ENCODE measurements at regions not wholly inside any gene's neighbourhood (a gene's known extent, or its start where the extent isn't known, plus 50 kb on each side); places are given as distances from the start of the nearest gene placed in this dataset.

- Mint-ChIP-seq H3K36me3 (no peaks in the 10 kb centered on the region), H3K27me3 (no peaks in the 10 kb centered on the region), H3K27ac (no peak overlapping the region), H3K4me3 (no peak overlapping the region), H3K4me1 (no peaks in the 10 kb centered on the region), H3K9me3 (peaks cover 1 to 19% (median 17%) of the 10 kb centered on the region in 9 donors)
- POLR2A ChIA-PET, result no interaction called here
- ATAC-seq (no peak), DNase-seq (no peak)
Observed at GRCh38 chr5:29414681-29415080, 1778.8 kb upstream of the CDH6 start.

- ATAC-seq, result no peak
- no peaks in the 10 kb centered on the region for H3K36me3 Mint-ChIP-seq
- H3K4me3 Mint-ChIP-seq, result no peak overlapping the region
- no peak overlapping the region for H3K27ac Mint-ChIP-seq
- no peak for DNase-seq
- H3K9me3 Mint-ChIP-seq, result peaks cover 2 to 28% (median 16%) of the 10 kb centered on the region in 9 donors
- no peaks in the 10 kb centered on the region for H3K4me1 Mint-ChIP-seq
- no peaks in the 10 kb centered on the region for H3K27me3 Mint-ChIP-seq
- POLR2A ChIA-PET, result no interaction called here
Observed at GRCh38 chr5:29412979-29413378, 1780.5 kb upstream of the CDH6 start.

- Mint-ChIP-seq H3K36me3 (peaks cover 0 to 13% (median 0%) of the 10 kb centered on the region in 3 donors), H3K27me3 (no peaks in the 10 kb centered on the region), H3K27ac (no peak overlapping the region), H3K4me1 (no peaks in the 10 kb centered on the region), H3K9me3 (peaks cover 21 to 58% (median 31%) of the 10 kb centered on the region in 9 donors), H3K4me3 (no peak overlapping the region)
- ATAC-seq (no peak), DNase-seq (no peak)
- POLR2A ChIA-PET, result no interaction called here
Observed at GRCh38 chr5:29402270-29402669, 1791.2 kb upstream of the CDH6 start.

- DNase-seq, result no peak
- ATAC-seq, result no peak
- Mint-ChIP-seq H3K27ac (no peak overlapping the region), H3K4me3 (no peak overlapping the region), H3K36me3 (no peaks in the 10 kb centered on the region), H3K4me1 (no peaks in the 10 kb centered on the region), H3K27me3 (no peaks in the 10 kb centered on the region), H3K9me3 (peaks cover 4 to 22% (median 13%) of the 10 kb centered on the region in 9 donors)
- POLR2A ChIA-PET, result no interaction called here
Observed at GRCh38 chr5:29389993-29390392, 1803.5 kb upstream of the CDH6 start.

- no peak overlapping the region for H3K27ac Mint-ChIP-seq
- no peaks in the 10 kb centered on the region for H3K4me1 Mint-ChIP-seq
- ATAC-seq (no peak), DNase-seq (no peak)
- peaks cover 10 to 43% (median 16%) of the 10 kb centered on the region in 9 donors for H3K9me3 Mint-ChIP-seq
- POLR2A ChIA-PET, result no interaction called here
- no peaks in the 10 kb centered on the region for H3K27me3 Mint-ChIP-seq
- no peaks in the 10 kb centered on the region for H3K36me3 Mint-ChIP-seq
- H3K4me3 Mint-ChIP-seq, result no peak overlapping the region
Observed at GRCh38 chr5:29387384-29387783, 1806.1 kb upstream of the CDH6 start.

- POLR2A ChIA-PET, result no interaction called here
- Mint-ChIP-seq H3K4me1 (no peaks in the 10 kb centered on the region), H3K27ac (no peak overlapping the region), H3K36me3 (no peaks in the 10 kb centered on the region), H3K4me3 (no peak overlapping the region), H3K9me3 (peaks cover 0 to 30% (median 15%) of the 10 kb centered on the region in 9 donors), H3K27me3 (no peaks in the 10 kb centered on the region)
- ATAC-seq (no peak), DNase-seq (no peak)
Observed at GRCh38 chr5:29382780-29383179, 1810.7 kb upstream of the CDH6 start.

GRCh38 chr5:29380029-29380428 is 1813.5 kb upstream of the CDH6 start:
- H3K4me3 Mint-ChIP-seq, result no peak overlapping the region
- no peaks in the 10 kb centered on the region for H3K27me3 Mint-ChIP-seq
- H3K27ac Mint-ChIP-seq, result no peak overlapping the region
- no peak for ATAC-seq
- DNase-seq, result no peak
- no peaks in the 10 kb centered on the region for H3K36me3 Mint-ChIP-seq
- POLR2A ChIA-PET, result no interaction called here
- peaks cover 0 to 28% (median 16%) of the 10 kb centered on the region in 9 donors for H3K9me3 Mint-ChIP-seq
- no peaks in the 10 kb centered on the region for H3K4me1 Mint-ChIP-seq

GRCh38 chr5:29379619-29380018 is 1813.9 kb upstream of the CDH6 start:
- Mint-ChIP-seq H3K4me3 (no peak overlapping the region), H3K27me3 (no peaks in the 10 kb centered on the region), H3K4me1 (no peaks in the 10 kb centered on the region), H3K36me3 (no peaks in the 10 kb centered on the region), H3K27ac (no peak overlapping the region), H3K9me3 (peaks cover 0 to 25% (median 14%) of the 10 kb centered on the region in 9 donors)
- POLR2A ChIA-PET, result no interaction called here
- ATAC-seq (no peak), DNase-seq (no peak)

GRCh38 chr5:29378104-29378503 is 1815.4 kb upstream of the CDH6 start:
- H3K4me3 Mint-ChIP-seq, result no peak overlapping the region
- POLR2A ChIA-PET, result no interaction called here
- no peaks in the 10 kb centered on the region for H3K4me1 Mint-ChIP-seq
- DNase-seq, result no peak
- H3K27ac Mint-ChIP-seq, result no peak overlapping the region
- no peak for ATAC-seq
- peaks cover 3 to 26% (median 10%) of the 10 kb centered on the region in 9 donors for H3K9me3 Mint-ChIP-seq
- no peaks in the 10 kb centered on the region for H3K27me3 Mint-ChIP-seq
- no peaks in the 10 kb centered on the region for H3K36me3 Mint-ChIP-seq

GRCh38 chr5:29370248-29370647 is 1823.2 kb upstream of the CDH6 start:
- H3K36me3 Mint-ChIP-seq, result peaks cover 0 to 5% (median 0%) of the 10 kb centered on the region in 3 donors
- no peaks in the 10 kb centered on the region for H3K27me3 Mint-ChIP-seq
- no peak overlapping the region for H3K27ac Mint-ChIP-seq
- ATAC-seq (no peak), DNase-seq (no peak)
- H3K4me3 Mint-ChIP-seq, result no peak overlapping the region
- no peaks in the 10 kb centered on the region for H3K4me1 Mint-ChIP-seq
- H3K9me3 Mint-ChIP-seq, result peaks cover 8 to 39% (median 12%) of the 10 kb centered on the region in 9 donors
- POLR2A ChIA-PET, result no interaction called here

GRCh38 chr5:29367176-29367833 is 1826.2 kb upstream of the CDH6 start:
- no peak for DNase-seq
- POLR2A ChIA-PET, result no interaction called here
- no peak for ATAC-seq
- H3K27me3 Mint-ChIP-seq, result no peaks in the 10 kb centered on the region
- H3K4me1 Mint-ChIP-seq, result no peaks in the 10 kb centered on the region
- H3K27ac Mint-ChIP-seq, result no peak overlapping the region
- H3K9me3 Mint-ChIP-seq, result peaks cover 10 to 38% (median 14%) of the 10 kb centered on the region in 9 donors
- peaks cover 0 to 9% (median 0%) of the 10 kb centered on the region in 3 donors for H3K36me3 Mint-ChIP-seq
- H3K4me3 Mint-ChIP-seq, result no peak overlapping the region

- DNase-seq (no peak), ATAC-seq (no peak)
- no peaks in the 10 kb centered on the region for H3K36me3 Mint-ChIP-seq
- no peak overlapping the region for H3K4me3 Mint-ChIP-seq
- H3K4me1 Mint-ChIP-seq, result no peaks in the 10 kb centered on the region
- peaks cover 0 to 21% (median 11%) of the 10 kb centered on the region in 9 donors for H3K9me3 Mint-ChIP-seq
- H3K27ac Mint-ChIP-seq, result no peak overlapping the region
- H3K27me3 Mint-ChIP-seq, result no peaks in the 10 kb centered on the region
- POLR2A ChIA-PET, result no interaction called here
Observed at GRCh38 chr5:29351170-29351569, 1842.3 kb upstream of the CDH6 start.

- H3K4me1 Mint-ChIP-seq, result no peaks in the 10 kb centered on the region
- no peaks in the 10 kb centered on the region for H3K27me3 Mint-ChIP-seq
- H3K27ac Mint-ChIP-seq, result no peak overlapping the region
- H3K9me3 Mint-ChIP-seq, result peaks cover 1 to 45% (median 24%) of the 10 kb centered on the region in 9 donors
- POLR2A ChIA-PET, result no interaction called here
- no peak for DNase-seq
- no peaks in the 10 kb centered on the region for H3K36me3 Mint-ChIP-seq
- no peak for ATAC-seq
- no peak overlapping the region for H3K4me3 Mint-ChIP-seq
Observed at GRCh38 chr5:29337030-29337429, 1856.5 kb upstream of the CDH6 start.

- POLR2A ChIA-PET, result no interaction called here
- no peak overlapping the region for H3K4me3 Mint-ChIP-seq
- no peaks in the 10 kb centered on the region for H3K27me3 Mint-ChIP-seq
- H3K36me3 Mint-ChIP-seq, result peaks cover 0 to 5% (median 0%) of the 10 kb centered on the region in 3 donors
- no peak overlapping the region for H3K27ac Mint-ChIP-seq
- DNase-seq, result no peak
- ATAC-seq, result no peak
- H3K9me3 Mint-ChIP-seq, result peaks cover 0 to 18% (median 6%) of the 10 kb centered on the region in 9 donors
- no peaks in the 10 kb centered on the region for H3K4me1 Mint-ChIP-seq
Observed at GRCh38 chr5:29321591-29321990, 1871.9 kb upstream of the CDH6 start.

Measured in naive thymus-derived CD8-positive, alpha-beta T cell (primary cell).